Left lung (tissue), 4 donors: ENCODE measurements at regions not wholly inside any gene's neighbourhood (a gene's known extent, or its start where the extent isn't known, plus 50 kb on each side); places are given as distances from the start of the nearest gene placed in this dataset.

Source experiments
- ATAC-seq: fragments of 200-7000 bp; cut with Tn5 transposase; one replicate; pipeline ENCODE4 v1.9.1; 2020; ENCODE audit warnings: moderate library complexity
- DNase-seq, 4 donors: peaks; one replicate each; pipeline ENCODE4 v3.0.0-alpha.2; 2013 to 2020
- H3K27ac ChIP-seq, 2 donors: fragments of 200-600 bp; sonication (generic) in 1 of 2; one replicate each; pipeline versions ENCODE4 v1.5.0 to v1.8.0; 2020 to 2021
- H3K27me3 ChIP-seq, 2 donors: fragments of 200-600 bp; sonication (generic) in 1 of 2; one replicate each; pipeline versions ENCODE4 v1.5.0 to v1.8.0; 2020 to 2021
- H3K36me3 ChIP-seq, 2 donors: fragments of 200-600 bp; sonication (generic) in 1 of 2; one replicate each; pipeline versions ENCODE4 v1.5.0 to v1.8.0; 2020 to 2021
- H3K4me1 ChIP-seq, 2 donors: fragments of 200-600 bp; one replicate each; pipeline ENCODE4 v1.8.0; 2021
- H3K4me3 ChIP-seq, 2 donors: fragments of 200-600 bp; sonication (generic) in 1 of 2; one replicate each; pipeline versions ENCODE4 v1.5.0 to v1.8.0; 2020 to 2021; ENCODE audit warnings: mild to moderate bottlenecking in 1 of 2
- H3K9me3 ChIP-seq, 2 donors: fragments of 200-600 bp; sonication (generic) in 1 of 2; one replicate each; pipeline versions ENCODE4 v1.5.0 to v1.8.0; 2020 to 2021
- intact Hi-C, 2 donors: fragments of 100-400 bp; cut with DNase I; formaldehyde crosslinking; loops; one replicate each; pipeline versions ENCODE4 v1.11.2 to v1.14.2; 2022
- TF ChIP-seq, protein P1 (sequence below), 2 donors: fragments of 200-600 bp; sonication (generic) in 1 of 2; IDR thresholded peaks; one replicate each; pipeline versions ENCODE4 v1.5.0 to v1.8.0; 2021; ENCODE audit warnings: antibody characterized with exemption in 2 of 2
- donor health status: DM: no; HTN: yes; CAD: no.
- donor health status: DM: no; HTN: no; CAD: no.

GRCh38 chr6:22056398-22056797, 240.4 kb downstream of the PRL start:
- Histone ChIP-seq H3K4me1 (peaks cover 0 to 7% of the 10 kb centered on the region in 2 donors), H3K27ac (peak overlapping the region in 1 of 2 donors; percentile 2), H3K9me3 (no peaks in the 10 kb centered on the region), H3K27me3 (no peaks in the 10 kb centered on the region), H3K36me3 (no peaks in the 10 kb centered on the region), H3K4me3 (no peak overlapping the region)
- TF ChIP-seq, protein P1, sequence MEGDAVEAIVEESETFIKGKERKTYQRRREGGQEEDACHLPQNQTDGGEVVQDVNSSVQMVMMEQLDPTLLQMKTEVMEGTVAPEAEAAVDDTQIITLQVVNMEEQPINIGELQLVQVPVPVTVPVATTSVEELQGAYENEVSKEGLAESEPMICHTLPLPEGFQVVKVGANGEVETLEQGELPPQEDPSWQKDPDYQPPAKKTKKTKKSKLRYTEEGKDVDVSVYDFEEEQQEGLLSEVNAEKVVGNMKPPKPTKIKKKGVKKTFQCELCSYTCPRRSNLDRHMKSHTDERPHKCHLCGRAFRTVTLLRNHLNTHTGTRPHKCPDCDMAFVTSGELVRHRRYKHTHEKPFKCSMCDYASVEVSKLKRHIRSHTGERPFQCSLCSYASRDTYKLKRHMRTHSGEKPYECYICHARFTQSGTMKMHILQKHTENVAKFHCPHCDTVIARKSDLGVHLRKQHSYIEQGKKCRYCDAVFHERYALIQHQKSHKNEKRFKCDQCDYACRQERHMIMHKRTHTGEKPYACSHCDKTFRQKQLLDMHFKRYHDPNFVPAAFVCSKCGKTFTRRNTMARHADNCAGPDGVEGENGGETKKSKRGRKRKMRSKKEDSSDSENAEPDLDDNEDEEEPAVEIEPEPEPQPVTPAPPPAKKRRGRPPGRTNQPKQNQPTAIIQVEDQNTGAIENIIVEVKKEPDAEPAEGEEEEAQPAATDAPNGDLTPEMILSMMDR (IDR thresholded peaks at IDR 0.05): no peak
- ATAC-seq: no peak
- no peak for DNase-seq
- intact Hi-C loops: no loop called here

DNA sequence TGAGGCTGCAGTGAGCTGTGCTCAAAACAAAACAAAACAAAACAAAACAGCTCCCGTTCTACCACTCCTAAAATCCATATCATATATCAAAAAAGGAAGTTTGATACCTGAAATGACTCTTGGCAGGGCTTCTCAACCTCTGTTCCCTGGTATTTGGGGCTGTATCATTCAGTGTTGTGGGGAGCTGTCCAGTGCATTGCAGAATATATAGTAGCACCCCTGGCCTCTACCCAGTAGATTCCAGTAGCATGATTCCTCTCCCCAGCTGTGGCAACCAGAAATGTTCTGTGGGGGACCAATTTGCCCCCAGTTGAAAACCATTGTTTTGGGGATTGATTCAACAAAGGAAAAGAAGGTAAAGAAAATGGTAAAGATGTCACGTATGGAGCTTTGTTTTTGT, 238.9 kb downstream of the PRL start:
- intact Hi-C loops: no loop called here
- ATAC-seq: no peak
- TF ChIP-seq, protein P1 (IDR thresholded peaks at IDR 0.05): no peak

DNA sequence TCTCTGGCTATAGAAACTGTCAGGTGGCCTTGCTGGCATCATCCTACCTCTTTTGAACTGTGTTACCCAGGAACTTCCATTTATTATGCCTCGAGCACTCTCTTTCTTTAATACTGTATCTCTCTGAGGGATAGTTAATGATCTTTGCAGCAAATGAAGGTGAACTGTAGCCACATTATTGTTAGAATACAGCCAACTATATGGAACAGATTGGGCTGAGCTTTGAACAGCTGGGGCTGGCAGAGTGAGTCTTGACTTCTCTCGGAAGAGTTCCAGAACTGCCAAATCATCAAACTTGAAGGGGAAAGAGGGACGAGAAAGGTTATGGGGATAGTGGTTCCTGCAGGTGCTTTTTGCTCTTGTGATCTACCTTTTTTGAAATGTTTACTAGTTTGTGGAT, 237.7 kb downstream of the PRL start:
- no peak overlapping the region for H3K27ac ChIP-seq
- no peaks in the 10 kb centered on the region for H3K36me3 ChIP-seq
- H3K4me1 ChIP-seq: peaks cover 7 to 12% of the 10 kb centered on the region in 2 donors
- H3K9me3 ChIP-seq: no peaks in the 10 kb centered on the region
- H3K27me3 ChIP-seq: no peaks in the 10 kb centered on the region
- TF ChIP-seq, protein P1 (IDR thresholded peaks at IDR 0.05): no peak
- DNase-seq: no peak
- intact Hi-C loops: no loop called here
- no peak overlapping the region for H3K4me3 ChIP-seq
- ATAC-seq: no peak

More for the DNA sequence above, 238.9 kb downstream of the PRL start:
- Histone ChIP-seq H3K27ac (no peak overlapping the region), H3K9me3 (no peaks in the 10 kb centered on the region), H3K4me1 (peaks cover 4 to 8% of the 10 kb centered on the region in 2 donors), H3K27me3 (no peaks in the 10 kb centered on the region), H3K36me3 (no peaks in the 10 kb centered on the region), H3K4me3 (no peak overlapping the region)
- DNase-seq: no peak

DNA sequence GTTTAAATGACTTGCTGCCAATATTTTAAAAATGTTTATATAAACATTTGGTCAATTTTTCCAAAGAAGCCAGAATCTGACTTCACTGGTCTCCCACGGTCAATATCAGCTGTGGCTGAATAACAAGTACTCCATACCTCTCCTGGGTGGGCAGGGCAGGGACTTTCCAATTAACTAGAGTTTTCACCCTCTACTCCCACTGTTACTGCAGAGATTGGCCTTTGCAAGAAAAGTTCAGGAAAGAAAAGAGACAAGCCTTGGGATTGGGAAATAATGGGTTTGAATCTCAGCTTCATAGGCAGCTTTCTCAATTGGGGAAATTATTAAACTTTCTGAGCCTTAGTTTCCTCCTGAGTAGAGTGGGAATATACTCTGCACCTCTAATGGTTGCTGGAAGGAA, 236.9 kb downstream of the PRL start:
- ATAC-seq: no peak
- Histone ChIP-seq H3K27ac (no peak overlapping the region), H3K9me3 (no peaks in the 10 kb centered on the region), H3K4me3 (no peak overlapping the region), H3K27me3 (no peaks in the 10 kb centered on the region), H3K4me1 (peaks cover 7 to 12% of the 10 kb centered on the region in 2 donors), H3K36me3 (no peaks in the 10 kb centered on the region)
- TF ChIP-seq, protein P1 (IDR thresholded peaks at IDR 0.05): no peak
- intact Hi-C loops: no loop called here
- DNase-seq: no peak

- no peak overlapping the region for H3K4me3 ChIP-seq
- TF ChIP-seq, protein P1 (IDR thresholded peaks at IDR 0.05): no peak
- peak; percentile 93 for ATAC-seq
- peaks cover 7 to 12% of the 10 kb centered on the region in 2 donors for H3K4me1 ChIP-seq
- no peaks in the 10 kb centered on the region for H3K27me3 ChIP-seq
- intact Hi-C loops: no loop called here
- DNase-seq: peak in 2 of 4 donors; percentile 60 to 75
- no peak overlapping the region for H3K27ac ChIP-seq
- no peaks in the 10 kb centered on the region for H3K36me3 ChIP-seq
- H3K9me3 ChIP-seq: no peaks in the 10 kb centered on the region
Measured at GRCh38 chr6:22062807-22063408, 233.9 kb downstream of the PRL start.
